ENCODE measurements at regions not wholly inside any gene's neighbourhood (a gene's known extent, or its start where the extent isn't known, plus 50 kb on each side); places are given as distances from the start of the nearest gene placed in this dataset.

GRCh38 chr5:145408048-145408341 is 427.1 kb downstream of the PRELID2 start:
- H3K27me3 Mint-ChIP-seq (ENCODE audit: low read depth, unreplicated experiment): no peaks in the 10 kb centered on the region
- DNase-seq (ENCODE audit: low read depth) (no peak), FAIRE-seq (no peak)
- TF ChIP-seq CTCF (IDR thresholded peaks at IDR 0.05; ENCODE audit: insufficient read depth, low read depth, low read length) (no peak), EZH2 (IDR thresholded peaks at IDR 0.05; ENCODE audit: insufficient read depth, low read length) (no peak)
- no peak overlapping the region for H3K27ac Mint-ChIP-seq (ENCODE audit: unreplicated experiment)
- Histone ChIP-seq H3K79me2 (ENCODE audit: insufficient read depth, low read length) (no peaks in the 10 kb centered on the region), H3K4me2 (ENCODE audit: low read length) (no peak overlapping the region), H3K9ac (ENCODE audit: low read length) (no peak overlapping the region), H2AFZ (ENCODE audit: low read depth, low read length) (no peak overlapping the region), H3K4me1 (ENCODE audit: insufficient read depth, low read length) (no peaks in the 10 kb centered on the region), H3K27ac (ENCODE audit: low read depth, low read length) (no peak overlapping the region), H3K36me3 (ENCODE audit: insufficient read depth, low read length) (no peaks in the 10 kb centered on the region), H3K27me3 (ENCODE audit: insufficient read depth, low read length) (no peaks in the 10 kb centered on the region), H4K20me1 (ENCODE audit: insufficient read depth, low read length) (no peaks in the 10 kb centered on the region), H3K4me3 (ENCODE audit: insufficient read depth, low read depth, low read length) (no peak overlapping the region), H3K9me3 (ENCODE audit: insufficient read depth, low read depth, low read length) (peaks cover 3% of the 10 kb centered on the region)
- H3K36me3 Mint-ChIP-seq (ENCODE audit: low read depth, unreplicated experiment): no peaks in the 10 kb centered on the region
- H3K9me3 Mint-ChIP-seq (ENCODE audit: unreplicated experiment): peaks cover 20% of the 10 kb centered on the region
- H3K4me3 Mint-ChIP-seq (ENCODE audit: unreplicated experiment): no peak overlapping the region
- H3K4me1 Mint-ChIP-seq (ENCODE audit: low read depth, unreplicated experiment): peaks cover 5% of the 10 kb centered on the region

DNA sequence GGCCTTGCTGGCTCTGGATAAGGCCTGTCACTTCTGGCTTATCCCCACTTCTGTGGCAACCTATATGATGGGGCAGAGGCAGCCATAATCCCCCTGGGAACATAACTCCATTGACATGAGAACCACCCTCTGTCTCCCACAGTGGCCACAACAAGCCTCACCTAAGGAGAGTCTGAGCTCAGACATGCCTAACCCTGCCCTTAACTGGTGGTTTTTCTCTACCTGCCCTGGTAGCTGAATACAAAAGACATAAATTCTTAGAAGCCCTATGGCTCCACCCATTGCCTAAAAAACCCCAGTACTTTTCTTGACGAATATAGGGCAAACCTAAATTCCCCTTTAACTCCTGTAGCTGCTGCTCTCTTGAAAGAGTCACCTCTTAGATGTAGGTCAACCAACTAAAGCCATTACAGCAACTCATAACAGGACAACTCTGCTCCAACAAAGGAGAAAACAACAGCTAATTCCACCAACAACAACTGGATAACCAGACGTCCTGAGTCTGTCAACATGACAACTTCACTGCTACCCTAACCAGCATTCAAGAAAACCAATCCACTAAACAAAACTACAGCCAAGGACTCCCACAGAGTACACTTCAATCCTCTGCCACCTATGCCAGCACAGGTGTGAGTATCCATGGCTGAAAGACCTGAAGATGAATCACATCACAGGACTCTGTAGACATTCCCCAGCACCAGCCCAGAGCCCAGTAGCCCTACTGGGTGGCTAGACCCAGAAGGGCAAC is 427.7 kb downstream of the PRELID2 start:
- no peak overlapping the region for H3K4me3 ChIP-seq (ENCODE audit: insufficient read depth, low read depth, low read length)
- H3K9me3 ChIP-seq (ENCODE audit: insufficient read depth, low read depth, low read length): peaks cover 3% of the 10 kb centered on the region
- DNase-seq (ENCODE audit: low read depth) (no peak), FAIRE-seq (no peak)
- TF ChIP-seq EZH2 (IDR thresholded peaks at IDR 0.05; ENCODE audit: insufficient read depth, low read length): no peak
- no peak for TF ChIP-seq CTCF (IDR thresholded peaks at IDR 0.05; ENCODE audit: insufficient read depth, low read depth, low read length)
- H3K79me2 ChIP-seq (ENCODE audit: insufficient read depth, low read length): no peaks in the 10 kb centered on the region
- Mint-ChIP-seq H3K27me3 (ENCODE audit: low read depth, unreplicated experiment) (no peaks in the 10 kb centered on the region), H3K27ac (ENCODE audit: unreplicated experiment) (no peak overlapping the region), H3K4me3 (ENCODE audit: unreplicated experiment) (no peak overlapping the region), H3K9me3 (ENCODE audit: unreplicated experiment) (peaks cover 16% of the 10 kb centered on the region), H3K36me3 (ENCODE audit: low read depth, unreplicated experiment) (no peaks in the 10 kb centered on the region), H3K4me1 (ENCODE audit: low read depth, unreplicated experiment) (peaks cover 5% of the 10 kb centered on the region)
- no peak overlapping the region for H3K9ac ChIP-seq (ENCODE audit: low read length)
- H3K4me2 ChIP-seq (ENCODE audit: low read length): no peak overlapping the region
- no peaks in the 10 kb centered on the region for H3K27me3 ChIP-seq (ENCODE audit: insufficient read depth, low read length)
- no peaks in the 10 kb centered on the region for H3K36me3 ChIP-seq (ENCODE audit: insufficient read depth, low read length)
- H3K4me1 ChIP-seq (ENCODE audit: insufficient read depth, low read length): no peaks in the 10 kb centered on the region
- H4K20me1 ChIP-seq (ENCODE audit: insufficient read depth, low read length): no peaks in the 10 kb centered on the region
- H3K27ac ChIP-seq (ENCODE audit: low read depth, low read length): no peak overlapping the region
- H2AFZ ChIP-seq (ENCODE audit: low read depth, low read length): no peak overlapping the region

DNA sequence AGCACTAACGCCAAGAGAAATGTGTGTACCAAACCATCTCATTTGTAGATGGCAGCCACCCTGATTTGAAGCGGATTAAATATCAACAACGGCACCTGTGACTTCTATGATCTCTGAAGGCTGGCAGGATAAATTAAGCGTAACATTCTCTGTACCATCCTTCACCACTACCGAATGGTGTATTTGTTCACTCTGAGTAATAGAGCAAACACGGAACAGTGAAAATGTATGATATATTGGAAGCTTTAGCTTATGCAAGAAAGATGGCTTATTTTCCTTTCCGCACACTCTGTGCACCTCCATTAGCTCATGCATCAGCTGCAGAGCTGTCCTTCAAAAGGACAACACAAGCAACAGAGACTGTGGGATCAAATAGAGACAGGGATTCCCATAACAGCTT is 431.1 kb downstream of the PRELID2 start:
- H3K27ac Mint-ChIP-seq (ENCODE audit: unreplicated experiment): no peak overlapping the region
- FAIRE-seq (no peak), DNase-seq (ENCODE audit: low read depth) (no peak)
- Histone ChIP-seq H3K27me3 (ENCODE audit: insufficient read depth, low read length) (no peaks in the 10 kb centered on the region), H3K36me3 (ENCODE audit: insufficient read depth, low read length) (no peaks in the 10 kb centered on the region), H2AFZ (ENCODE audit: low read depth, low read length) (no peak overlapping the region), H3K9ac (ENCODE audit: low read length) (no peak overlapping the region), H3K79me2 (ENCODE audit: insufficient read depth, low read length) (no peaks in the 10 kb centered on the region), H3K4me1 (ENCODE audit: insufficient read depth, low read length) (no peaks in the 10 kb centered on the region), H3K4me2 (ENCODE audit: low read length) (no peak overlapping the region), H3K4me3 (ENCODE audit: insufficient read depth, low read depth, low read length) (no peak overlapping the region), H3K9me3 (ENCODE audit: insufficient read depth, low read depth, low read length) (peaks cover 3% of the 10 kb centered on the region), H4K20me1 (ENCODE audit: insufficient read depth, low read length) (no peaks in the 10 kb centered on the region), H3K27ac (ENCODE audit: low read depth, low read length) (no peak overlapping the region)
- no peaks in the 10 kb centered on the region for H3K27me3 Mint-ChIP-seq (ENCODE audit: low read depth, unreplicated experiment)
- peaks cover 2% of the 10 kb centered on the region for H3K9me3 Mint-ChIP-seq (ENCODE audit: unreplicated experiment)
- no peak for TF ChIP-seq EZH2 (IDR thresholded peaks at IDR 0.05; ENCODE audit: insufficient read depth, low read length)
- TF ChIP-seq CTCF (IDR thresholded peaks at IDR 0.05; ENCODE audit: insufficient read depth, low read depth, low read length): no peak
- H3K36me3 Mint-ChIP-seq (ENCODE audit: low read depth, unreplicated experiment): no peaks in the 10 kb centered on the region
- no peak overlapping the region for H3K4me3 Mint-ChIP-seq (ENCODE audit: unreplicated experiment)
- H3K4me1 Mint-ChIP-seq (ENCODE audit: low read depth, unreplicated experiment): peaks cover 5% of the 10 kb centered on the region

Data from astrocyte (in vitro differentiated cells and primary cell).